ENCODE measurements at regions not wholly inside any gene's neighbourhood (a gene's known extent, or its start where the extent isn't known, plus 50 kb on each side); places are given as distances from the start of the nearest gene placed in this dataset.

- ATAC-seq (ENCODE audit: low FRiP score) (no peak), DNase-seq (ENCODE audit: low spot score) (no peak)
- TF ChIP-seq, protein P1, sequence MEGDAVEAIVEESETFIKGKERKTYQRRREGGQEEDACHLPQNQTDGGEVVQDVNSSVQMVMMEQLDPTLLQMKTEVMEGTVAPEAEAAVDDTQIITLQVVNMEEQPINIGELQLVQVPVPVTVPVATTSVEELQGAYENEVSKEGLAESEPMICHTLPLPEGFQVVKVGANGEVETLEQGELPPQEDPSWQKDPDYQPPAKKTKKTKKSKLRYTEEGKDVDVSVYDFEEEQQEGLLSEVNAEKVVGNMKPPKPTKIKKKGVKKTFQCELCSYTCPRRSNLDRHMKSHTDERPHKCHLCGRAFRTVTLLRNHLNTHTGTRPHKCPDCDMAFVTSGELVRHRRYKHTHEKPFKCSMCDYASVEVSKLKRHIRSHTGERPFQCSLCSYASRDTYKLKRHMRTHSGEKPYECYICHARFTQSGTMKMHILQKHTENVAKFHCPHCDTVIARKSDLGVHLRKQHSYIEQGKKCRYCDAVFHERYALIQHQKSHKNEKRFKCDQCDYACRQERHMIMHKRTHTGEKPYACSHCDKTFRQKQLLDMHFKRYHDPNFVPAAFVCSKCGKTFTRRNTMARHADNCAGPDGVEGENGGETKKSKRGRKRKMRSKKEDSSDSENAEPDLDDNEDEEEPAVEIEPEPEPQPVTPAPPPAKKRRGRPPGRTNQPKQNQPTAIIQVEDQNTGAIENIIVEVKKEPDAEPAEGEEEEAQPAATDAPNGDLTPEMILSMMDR (IDR thresholded peaks at IDR 0.05) = no peak
Measured at GRCh38 chr6:159431750-159432149, 261.3 kb downstream of the SOD2 start.

- DNase-seq (ENCODE audit: low spot score) = no peak
- TF ChIP-seq, protein P1 (IDR thresholded peaks at IDR 0.05) = no peak
- peak; percentile 66 for ATAC-seq (ENCODE audit: low FRiP score)
Measured at GRCh38 chr6:159430323-159430722, 261.1 kb downstream of the FNDC1 start.

DNA sequence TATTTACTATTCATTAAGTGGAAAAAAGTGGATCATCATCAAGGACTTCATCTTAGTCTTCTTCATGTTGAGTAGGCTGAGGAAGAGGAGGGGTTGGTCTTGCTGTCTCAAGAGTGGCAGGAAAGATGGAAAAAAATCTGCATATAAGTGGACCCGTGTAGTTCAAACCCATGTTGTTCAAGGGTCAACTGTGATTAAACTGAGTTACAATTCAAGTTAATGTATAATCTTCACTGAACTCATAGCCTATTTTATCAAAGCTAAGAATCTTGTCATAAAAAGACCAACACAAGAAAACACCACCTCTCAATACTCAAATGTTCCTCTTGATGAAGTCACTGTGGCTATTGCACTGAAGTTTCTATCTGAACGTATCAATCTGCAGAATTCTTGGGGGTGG lies 260.2 kb downstream of the FNDC1 start:
- TF ChIP-seq, protein P1 (IDR thresholded peaks at IDR 0.05) = no peak
- ATAC-seq (ENCODE audit: low FRiP score) (no peak), DNase-seq (ENCODE audit: low spot score) (no peak)

- TF ChIP-seq, protein P1 (IDR thresholded peaks at IDR 0.05) = no peak
- ATAC-seq (ENCODE audit: low FRiP score) (no peak), DNase-seq (ENCODE audit: low spot score) (no peak)
Measured at GRCh38 chr6:159427771-159428170, 258.6 kb downstream of the FNDC1 start.

GRCh38 chr6:159427335-159427734 lies 258.1 kb downstream of the FNDC1 start:
- TF ChIP-seq, protein P1 (IDR thresholded peaks at IDR 0.05) = no peak
- no peak for DNase-seq (ENCODE audit: low spot score)
- ATAC-seq (ENCODE audit: low FRiP score) = no peak

GRCh38 chr6:159425421-159425820 lies 256.2 kb downstream of the FNDC1 start:
- ATAC-seq (ENCODE audit: low FRiP score) (no peak), DNase-seq (ENCODE audit: low spot score) (no peak)
- TF ChIP-seq, protein P1 (IDR thresholded peaks at IDR 0.05) = no peak

DNA sequence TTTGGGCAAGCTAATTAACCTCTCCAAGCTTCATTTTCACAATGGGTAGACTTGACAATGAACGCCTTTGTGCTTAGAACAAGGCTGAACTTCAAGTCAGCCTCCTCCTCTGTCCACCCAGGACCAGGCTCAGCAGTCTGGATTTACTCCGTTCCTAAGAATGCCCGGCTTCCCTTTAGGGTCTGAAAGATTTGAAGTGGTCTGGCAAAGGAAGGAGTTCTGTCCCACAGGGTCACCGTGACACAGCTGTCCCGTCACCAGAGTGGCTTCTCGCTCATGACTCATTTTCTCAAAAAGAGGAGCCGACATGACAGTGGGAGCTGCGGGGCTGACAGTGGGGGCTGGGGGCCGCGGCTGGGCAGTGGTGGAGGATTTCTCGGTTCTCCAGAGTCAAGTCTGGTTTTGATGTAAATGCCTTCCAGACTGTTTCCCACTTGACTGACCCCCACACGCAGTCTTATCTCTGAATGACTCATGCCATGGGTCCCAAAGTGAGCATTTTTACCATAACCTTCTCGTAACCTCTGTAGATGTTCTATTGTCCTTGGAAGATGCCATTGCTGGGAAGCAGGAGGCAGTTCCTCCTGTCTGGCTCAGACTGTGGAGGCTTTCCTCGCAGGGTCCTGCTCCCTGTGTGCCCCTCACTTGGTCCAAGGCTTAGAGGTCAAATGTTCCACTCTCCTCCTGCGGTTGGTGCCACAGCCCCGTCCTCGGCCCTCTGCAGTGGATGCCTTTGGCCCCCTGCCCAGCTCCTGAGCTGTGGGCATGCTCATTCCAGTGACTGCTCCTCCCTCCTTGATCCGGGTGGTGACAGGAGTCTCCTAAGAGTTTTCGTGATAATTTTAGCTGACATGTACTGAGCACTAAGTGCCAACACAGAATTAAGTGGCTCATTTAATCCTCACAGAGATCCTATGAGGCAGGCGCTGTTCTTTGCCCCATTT lies 253.1 kb downstream of the FNDC1 start:
- DNase-seq (ENCODE audit: low spot score) (no peak), ATAC-seq (ENCODE audit: low FRiP score) (no peak)
- TF ChIP-seq, protein P1 (IDR thresholded peaks at IDR 0.05) = no peak
